T-cell (primary cell): ENCODE measurements at regions not wholly inside any gene's neighbourhood (a gene's known extent, or its start where the extent isn't known, plus 50 kb on each side); places are given as distances from the start of the nearest gene placed in this dataset.

ENCODE experiments used
- ATAC-seq, 4 experiments: fragments of 200-7000 bp in 3 of 4; fragments of 150-1000 bp in 1 of 4; cut with Tn5 transposase; replicated peaks in 1 of 4; 1 replicate in 3 of 4; 2 replicates in 1 of 4; pipeline ENCODE4 v1.10.0; 2021; ENCODE audit warnings: moderate library complexity in 3 of 4, mild to moderate bottlenecking in 2 of 4, moderate number of reproducible peaks in 1 of 4
- CTCF ChIA-PET, 2 donors: fragments of 300-600 bp; sonication (Branson Sonifier 250); formaldehyde crosslinking; loops; one replicate each; lab custom pipeline; 2022; ENCODE audit warnings: antibody characterized with exemption in 2 of 2; lab: Charles Lee
- POLR2A ChIA-PET, 2 donors: fragments of 300-600 bp; sonication (Branson Sonifier 250); formaldehyde crosslinking; loops; one replicate each; lab custom pipeline; 2022; ENCODE audit warnings: antibody characterized with exemption in 2 of 2; lab: Charles Lee
- DNase-seq, 35 experiments: peaks; one replicate each; pipeline versions ENCODE4 v3.0.0 to v3.0.0-alpha.2; 2013 to 2023
- H3K27ac ChIP-seq: one replicate; pipeline ENCODE4 v1.5.1; 2013; ENCODE audit warnings: low read length
- H3K27me3 ChIP-seq, 2 experiments: replicated peaks in 1 of 2; 1 replicate in 1 of 2; 2 replicates in 1 of 2; pipeline versions ENCODE4 v1.6.1 to v1.7.0; 2013; ENCODE audit warnings: low read length in 1 of 2, mixed read lengths in 1 of 2; ENCODE audit not compliant: control insufficient read depth in 2 of 2, insufficient read depth in 2 of 2; ENCODE audit errors: extremely low read depth in 1 of 2
- H3K36me3 ChIP-seq, 2 donors: 1 replicate in 1 of 2; 2 replicates in 1 of 2; pipeline versions ENCODE4 v1.6.1 to v1.7.0; 2013; ENCODE audit warnings: low read length in 1 of 2; ENCODE audit not compliant: control insufficient read depth in 2 of 2, insufficient read depth in 1 of 2; ENCODE audit errors: extremely low read depth in 1 of 2
- H3K4me1 ChIP-seq, 2 experiments: 1 replicate in 1 of 2; 2 replicates in 1 of 2; pipeline versions ENCODE4 v1.6.1 to v1.7.0; 2013; ENCODE audit warnings: low read length in 2 of 2, mixed read lengths in 1 of 2; ENCODE audit not compliant: insufficient read depth in 2 of 2, control insufficient read depth in 1 of 2; ENCODE audit errors: extremely low read depth in 1 of 2
- H3K4me3 ChIP-seq, 2 donors: 1 replicate in 1 of 2; 2 replicates in 1 of 2; pipeline versions ENCODE4 v1.5.1 to v1.7.0; 2013; ENCODE audit warnings: mild to moderate bottlenecking in 2 of 2, low read length in 1 of 2, moderate library complexity in 1 of 2; ENCODE audit not compliant: control insufficient read depth in 1 of 2; ENCODE audit errors: extremely low read depth in 1 of 2
- H3K9me3 ChIP-seq: 2 replicates; pipeline ENCODE4 v1.7.0; 2013
- H3K27ac Mint-ChIP-seq, 2 donors: one replicate each; pipeline ENCODE4 v1.8.0; 2020 to 2021; ENCODE audit warnings: mild to moderate bottlenecking in 2 of 2, mixed read lengths in 2 of 2
- H3K27me3 Mint-ChIP-seq, 2 donors: one replicate each; pipeline ENCODE4 v1.8.0; 2021 to 2022; ENCODE audit warnings: mixed read lengths in 2 of 2
- H3K36me3 Mint-ChIP-seq: one replicate; pipeline ENCODE4 v1.8.0; 2021; ENCODE audit warnings: mixed read lengths
- H3K4me1 Mint-ChIP-seq, 3 donors: one replicate each; pipeline ENCODE4 v1.8.0; 2020 to 2022; ENCODE audit warnings: mixed read lengths in 3 of 3, mild to moderate bottlenecking in 1 of 3
- H3K4me3 Mint-ChIP-seq, 3 donors: one replicate each; pipeline ENCODE4 v1.8.0; 2020 to 2022; ENCODE audit warnings: mild to moderate bottlenecking in 3 of 3, mixed read lengths in 3 of 3, moderate library complexity in 3 of 3
- H3K9me3 Mint-ChIP-seq, 3 donors: one replicate each; pipeline ENCODE4 v1.8.0; 2020 to 2022; ENCODE audit warnings: mixed read lengths in 3 of 3
- WGBS: methylation state at CpG from one replicate; pipeline ENCODE4 v1.1.5; 2013; ENCODE audit warnings: missing lambda C conversion rate; ENCODE audit not compliant: insufficient coverage; 5-methylcytosine and 5-hydroxymethylcytosine counted together

GRCh38 chr18:66211749-66212148, 392.1 kb downstream of the CDH19 start:
- H3K9me3 Mint-ChIP-seq: peaks cover 2 to 8% (median 3%) of the 10 kb centered on the region in 3 donors
- H3K27ac Mint-ChIP-seq: no peak overlapping the region
- H3K4me3 Mint-ChIP-seq: no peak overlapping the region
- ATAC-seq (no peak), DNase-seq (no peak)
- H3K27me3 Mint-ChIP-seq: no peaks in the 10 kb centered on the region
- CTCF ChIA-PET: no interaction called here
- POLR2A ChIA-PET: no interaction called here
- no peaks in the 10 kb centered on the region for H3K36me3 ChIP-seq
- no peak overlapping the region for H3K4me3 ChIP-seq
- no peak overlapping the region for H3K27ac ChIP-seq
- no peaks in the 10 kb centered on the region for H3K27me3 ChIP-seq
- no peaks in the 10 kb centered on the region for H3K9me3 ChIP-seq
- no peaks in the 10 kb centered on the region for H3K4me1 Mint-ChIP-seq
- no peaks in the 10 kb centered on the region for H3K36me3 Mint-ChIP-seq
- no CpG with 5 or more reads among the region's 1 CpG for WGBS
- H3K4me1 ChIP-seq: no peaks in the 10 kb centered on the region

GRCh38 chr18:66210875-66211274, 393.0 kb downstream of the CDH19 start:
- Histone ChIP-seq H3K27ac (no peak overlapping the region), H3K4me1 (no peaks in the 10 kb centered on the region), H3K27me3 (no peaks in the 10 kb centered on the region), H3K36me3 (no peaks in the 10 kb centered on the region), H3K9me3 (no peaks in the 10 kb centered on the region), H3K4me3 (no peak overlapping the region)
- Mint-ChIP-seq H3K4me1 (no peaks in the 10 kb centered on the region), H3K9me3 (peaks cover 2 to 8% (median 3%) of the 10 kb centered on the region in 3 donors), H3K27me3 (no peaks in the 10 kb centered on the region), H3K27ac (no peak overlapping the region), H3K4me3 (no peak overlapping the region), H3K36me3 (no peaks in the 10 kb centered on the region)
- ATAC-seq (no peak), DNase-seq (no peak)
- WGBS: 90% methylated on average over 2 of the region's 3 CpGs
- ChIA-PET CTCF (no interaction called here), POLR2A (no interaction called here)

GRCh38 chr18:66209656-66210055, 394.2 kb downstream of the CDH19 start:
- H3K27me3 ChIP-seq: no peaks in the 10 kb centered on the region
- H3K4me3 ChIP-seq: no peak overlapping the region
- DNase-seq: no peak
- H3K36me3 ChIP-seq: no peaks in the 10 kb centered on the region
- 100% methylated on average over 1 of the region's 4 CpGs for WGBS
- no peaks in the 10 kb centered on the region for H3K4me1 ChIP-seq
- ATAC-seq: no peak
- Mint-ChIP-seq H3K27ac (no peak overlapping the region), H3K9me3 (peaks cover 0 to 2% (median 0%) of the 10 kb centered on the region in 3 donors), H3K4me1 (no peaks in the 10 kb centered on the region), H3K4me3 (no peak overlapping the region), H3K36me3 (no peaks in the 10 kb centered on the region), H3K27me3 (no peaks in the 10 kb centered on the region)
- ChIA-PET POLR2A (no interaction called here), CTCF (no interaction called here)
- H3K27ac ChIP-seq: no peak overlapping the region
- no peaks in the 10 kb centered on the region for H3K9me3 ChIP-seq

- Mint-ChIP-seq H3K4me3 (no peak overlapping the region), H3K27ac (no peak overlapping the region), H3K36me3 (no peaks in the 10 kb centered on the region), H3K9me3 (peaks cover 7 to 11% (median 8%) of the 10 kb centered on the region in 3 donors), H3K27me3 (no peaks in the 10 kb centered on the region), H3K4me1 (no peaks in the 10 kb centered on the region)
- Histone ChIP-seq H3K4me3 (no peak overlapping the region), H3K9me3 (no peaks in the 10 kb centered on the region), H3K27me3 (no peaks in the 10 kb centered on the region), H3K4me1 (no peaks in the 10 kb centered on the region), H3K36me3 (no peaks in the 10 kb centered on the region), H3K27ac (no peak overlapping the region)
- WGBS: no CpG with 5 or more reads among the region's 1 CpG
- DNase-seq (no peak), ATAC-seq (no peak)
- CTCF ChIA-PET: no interaction called here
- POLR2A ChIA-PET: no interaction called here
Observed at GRCh38 chr18:66196805-66197204, 407.1 kb downstream of the CDH19 start.

- Histone ChIP-seq H3K27ac (no peak overlapping the region), H3K36me3 (no peaks in the 10 kb centered on the region), H3K4me1 (no peaks in the 10 kb centered on the region), H3K27me3 (no peaks in the 10 kb centered on the region), H3K9me3 (no peaks in the 10 kb centered on the region), H3K4me3 (no peak overlapping the region)
- no peak for DNase-seq
- Mint-ChIP-seq H3K4me3 (no peak overlapping the region), H3K9me3 (peaks cover 8 to 13% (median 13%) of the 10 kb centered on the region in 3 donors), H3K27me3 (no peaks in the 10 kb centered on the region), H3K27ac (no peak overlapping the region), H3K4me1 (no peaks in the 10 kb centered on the region), H3K36me3 (no peaks in the 10 kb centered on the region)
- ChIA-PET CTCF (no interaction called here), POLR2A (no interaction called here)
- WGBS: 86% methylated on average over 3 of the region's 4 CpGs
- ATAC-seq: no peak
Observed at GRCh38 chr18:66193938-66194337, 410.0 kb downstream of the CDH19 start.

GRCh38 chr18:66193394-66193793, 410.5 kb downstream of the CDH19 start:
- POLR2A ChIA-PET: no interaction called here
- DNase-seq (no peak), ATAC-seq (peak in 1 of 4 experiments; percentile 20)
- Mint-ChIP-seq H3K4me1 (no peaks in the 10 kb centered on the region), H3K27ac (no peak overlapping the region), H3K4me3 (no peak overlapping the region), H3K36me3 (no peaks in the 10 kb centered on the region), H3K9me3 (peaks cover 13 to 18% (median 14%) of the 10 kb centered on the region in 3 donors), H3K27me3 (no peaks in the 10 kb centered on the region)
- CTCF ChIA-PET: no interaction called here
- no peaks in the 10 kb centered on the region for H3K9me3 ChIP-seq
- H3K4me1 ChIP-seq: no peaks in the 10 kb centered on the region
- no peak overlapping the region for H3K4me3 ChIP-seq
- 64% methylated on average over 3 of the region's 3 CpGs for WGBS
- no peaks in the 10 kb centered on the region for H3K27me3 ChIP-seq
- H3K27ac ChIP-seq: no peak overlapping the region
- H3K36me3 ChIP-seq: no peaks in the 10 kb centered on the region

GRCh38 chr18:66168685-66169235, 417.9 kb downstream of the CDH7 start:
- H3K4me3 ChIP-seq: no peak overlapping the region
- no peaks in the 10 kb centered on the region for H3K9me3 ChIP-seq
- ChIA-PET POLR2A (no interaction called here), CTCF (no interaction called here)
- no peak overlapping the region for H3K27ac ChIP-seq
- no peak for DNase-seq
- Mint-ChIP-seq H3K9me3 (peaks cover 6 to 23% (median 12%) of the 10 kb centered on the region in 3 donors), H3K27me3 (no peaks in the 10 kb centered on the region), H3K4me3 (no peak overlapping the region), H3K27ac (no peak overlapping the region), H3K4me1 (no peaks in the 10 kb centered on the region), H3K36me3 (no peaks in the 10 kb centered on the region)
- H3K36me3 ChIP-seq: no peaks in the 10 kb centered on the region
- H3K27me3 ChIP-seq: no peaks in the 10 kb centered on the region
- H3K4me1 ChIP-seq: no peaks in the 10 kb centered on the region
- WGBS: 100% methylated on average over 2 of the region's 5 CpGs
- ATAC-seq: no peak
